GM19455 (cell line): ENCODE measurements at regions not wholly inside any gene's neighbourhood (a gene's known extent, or its start where the extent isn't known, plus 50 kb on each side); places are given as distances from the start of the nearest gene placed in this dataset.

ENCODE experiments used
- ATAC-seq: cut with Tn5 transposase; IDR thresholded peaks from one replicate; pipeline ENCODE4 v1.9.1; 2021; ENCODE audit not compliant: unreplicated experiment

GRCh38 chr15:92565351-92566125 is 90.0 kb downstream of the FAM174B start:
- no peak for ATAC-seq

GRCh38 chr15:92561754-92562153 is 93.8 kb downstream of the FAM174B start:
- ATAC-seq = no peak

DNA sequence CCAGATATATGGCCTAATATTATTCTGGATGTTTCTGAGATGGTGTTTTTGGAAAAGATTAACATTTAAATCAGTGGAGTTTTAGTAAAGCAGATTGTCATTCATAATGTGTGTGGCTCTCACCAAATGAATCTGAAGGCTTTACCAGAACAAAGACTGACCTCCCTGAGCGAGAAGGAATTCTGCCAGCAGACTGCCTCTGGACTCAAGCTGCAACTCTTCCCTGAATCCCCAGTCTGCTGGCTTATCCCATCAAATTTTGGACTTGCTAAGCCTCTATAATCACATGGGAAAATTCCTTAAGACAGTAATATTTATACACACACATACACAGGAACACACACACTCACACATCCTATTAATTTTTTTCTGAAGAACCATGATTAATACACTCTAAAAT is 102.3 kb downstream of the FAM174B start:
- no peak for ATAC-seq

- no peak for ATAC-seq
Measured at GRCh38 chr15:92545996-92546395, 109.6 kb downstream of the FAM174B start.

DNA sequence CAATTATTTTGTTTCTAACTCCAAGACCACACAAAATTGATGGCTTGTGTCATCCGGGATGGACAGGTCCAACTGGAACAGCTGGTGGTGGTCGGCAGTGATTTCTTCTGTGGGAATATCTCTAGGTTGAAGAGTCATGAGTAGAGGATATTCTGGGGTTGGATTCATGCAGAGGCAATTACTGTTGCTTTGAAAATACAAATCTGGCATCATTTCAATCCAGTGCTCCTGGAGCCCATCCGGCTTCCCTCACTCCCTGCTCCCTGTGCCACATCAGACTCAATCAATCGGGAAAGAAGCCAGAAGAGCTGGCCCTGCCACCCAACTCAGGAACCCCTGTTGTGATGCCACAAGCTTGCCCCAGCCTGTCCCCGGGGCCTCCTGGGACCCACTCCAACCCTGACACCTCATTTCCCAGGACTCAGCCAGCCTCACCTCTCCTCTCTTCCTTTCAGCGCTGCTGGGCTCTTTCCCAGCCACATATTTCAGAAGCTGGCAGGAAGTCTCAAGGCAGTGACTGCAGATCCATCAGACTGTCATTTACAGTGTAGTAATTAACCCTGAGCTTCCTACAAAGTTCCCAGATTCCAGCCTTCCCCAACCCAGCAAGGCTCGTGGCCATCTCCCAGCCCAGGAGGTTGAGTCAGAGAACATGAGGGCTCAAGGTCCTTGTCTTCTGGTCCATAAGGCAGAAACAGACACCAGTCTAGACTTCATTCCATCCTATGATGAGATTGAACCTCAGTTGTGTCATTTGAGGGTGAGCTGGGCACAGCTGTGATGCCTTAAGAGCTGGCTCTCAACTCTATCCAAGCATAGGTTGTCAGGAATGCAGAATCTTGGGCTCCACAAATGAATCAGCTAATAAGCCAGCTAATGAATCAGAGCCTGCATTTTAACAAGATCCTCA is 114.0 kb downstream of the FAM174B start:
- no peak for ATAC-seq

- ATAC-seq = no peak
Measured at GRCh38 chr15:92538115-92538514, 117.5 kb downstream of the FAM174B start.

GRCh38 chr15:92533298-92533697 is 122.3 kb downstream of the FAM174B start:
- no peak for ATAC-seq

- no peak for ATAC-seq
Measured at GRCh38 chr15:92531406-92531805, 124.2 kb downstream of the FAM174B start.

GRCh38 chr15:92528736-92529135 is 126.8 kb downstream of the FAM174B start:
- ATAC-seq = no peak

GRCh38 chr15:92527197-92527596 is 128.4 kb downstream of the FAM174B start:
- ATAC-seq = no peak

DNA sequence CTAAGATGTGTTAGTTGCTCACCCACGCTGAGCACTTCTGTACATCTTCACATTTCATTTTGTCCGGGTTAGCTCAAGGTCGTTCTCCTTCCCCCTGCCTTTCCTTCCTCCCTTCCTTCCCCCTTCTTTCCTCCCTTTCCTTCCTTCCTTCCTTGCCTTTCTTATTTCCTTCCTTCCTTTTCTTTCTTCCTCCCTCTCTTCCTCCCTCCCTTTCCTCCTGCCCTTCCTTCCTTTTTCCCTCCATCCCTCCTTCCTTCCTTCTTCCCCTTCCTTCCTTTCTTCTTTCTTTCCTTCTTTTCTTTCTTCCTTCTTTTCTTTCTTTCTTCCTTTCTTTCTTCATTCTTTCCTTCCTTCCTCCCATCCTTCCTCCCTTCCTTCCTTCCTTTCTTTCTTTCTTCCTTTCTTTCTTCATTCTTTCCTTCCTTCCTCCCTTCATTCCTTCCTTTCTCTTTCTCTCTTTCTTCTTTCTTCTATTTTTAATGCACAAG is 129.8 kb downstream of the FAM174B start:
- ATAC-seq = no peak

DNA sequence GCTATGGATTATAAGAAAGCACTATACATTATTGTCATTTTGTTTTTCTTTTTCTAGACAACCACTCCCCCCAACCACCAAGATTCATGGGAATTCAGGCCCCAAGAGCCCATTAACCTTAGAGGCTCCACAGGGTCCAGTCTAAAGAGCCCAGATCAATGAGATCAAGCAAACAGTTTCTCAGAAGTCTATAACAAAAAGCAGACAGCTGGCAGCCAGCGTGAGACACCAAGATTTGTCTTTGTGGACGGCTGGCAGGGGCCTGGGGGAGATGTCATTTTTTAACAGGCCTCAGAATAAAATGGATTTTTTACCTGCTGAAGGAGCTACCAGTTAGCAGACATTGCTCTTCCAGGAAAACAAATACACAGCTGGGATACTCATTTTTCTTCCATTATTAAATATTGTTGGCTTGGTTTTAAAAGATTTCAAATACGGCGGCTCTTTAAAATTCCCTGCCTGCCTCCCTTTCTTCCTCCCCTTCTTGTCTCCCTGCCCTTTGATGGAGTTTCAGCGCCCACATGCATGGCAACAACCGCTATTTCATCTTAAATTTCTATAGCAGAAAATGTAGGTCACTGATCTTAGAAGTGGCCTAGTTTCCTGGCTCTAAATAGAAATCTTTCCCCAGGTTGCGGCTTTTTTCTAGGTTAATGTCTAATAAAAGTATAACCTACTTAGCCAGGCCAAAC is 130.6 kb downstream of the FAM174B start:
- no peak for ATAC-seq

DNA sequence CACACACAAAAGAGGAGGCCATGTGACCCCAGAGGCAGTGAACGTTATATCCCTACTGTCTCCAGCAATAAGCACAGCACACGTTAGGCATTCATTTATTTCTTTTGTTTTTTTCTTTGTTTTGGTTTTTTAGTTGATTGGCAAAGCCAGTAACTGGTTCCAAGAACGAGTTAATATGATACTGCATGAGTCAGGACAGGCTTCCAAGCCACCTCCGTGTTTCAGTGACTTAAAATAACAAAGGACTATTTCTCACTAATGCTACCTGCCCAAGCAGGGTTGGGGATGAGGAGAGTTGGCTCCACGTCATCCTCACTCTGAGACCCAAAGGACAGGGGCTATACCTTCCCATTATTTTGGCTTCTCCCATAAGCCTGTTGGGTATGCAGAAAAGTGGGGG is 130.5 kb downstream of the ST8SIA2 start:
- ATAC-seq = no peak

DNA sequence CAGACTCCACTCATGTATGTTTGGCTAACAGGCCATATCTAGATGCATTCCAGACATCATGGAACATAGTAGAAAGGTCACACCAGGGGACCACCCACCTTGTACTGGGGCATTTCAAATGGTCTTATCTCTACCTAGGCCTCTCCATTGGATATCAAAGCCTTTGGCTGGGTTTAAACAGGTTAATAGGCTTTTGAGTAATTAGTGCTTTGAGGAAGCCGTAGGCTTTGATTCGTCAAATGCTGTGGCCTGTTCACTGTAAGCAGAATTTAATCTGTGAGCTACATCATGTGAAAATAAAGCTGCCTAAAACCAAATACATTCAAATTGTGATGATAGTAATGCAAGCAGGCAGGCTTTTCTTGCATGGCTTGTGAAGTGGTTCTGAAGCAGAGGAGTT is 129.5 kb downstream of the ST8SIA2 start:
- no peak for ATAC-seq

- ATAC-seq = peak; percentile 90
Measured at GRCh38 chr15:92521624-92522008, 127.9 kb downstream of the ST8SIA2 start.

GRCh38 chr15:92520914-92521623 is 127.4 kb downstream of the ST8SIA2 start:
- ATAC-seq = no peak

- ATAC-seq = no peak
Measured at GRCh38 chr15:92519709-92520108, 126.0 kb downstream of the ST8SIA2 start.
